Activated T-helper 1 cell treated with anti-CD3 and anti-CD28 coated beads, Interleukin-12 subunit alpha, Interleukin-12 subunit beta, Interleukin-2, Interleukin-4 antibody, amounts not matched to agents 30 ng/mL and 10 ng/mL and 1 ng/mL, durations not matched to agents 14 hours and 24 hours and 36 hours (primary cell): ENCODE measurements at regions not wholly inside any gene's neighbourhood (a gene's known extent, or its start where the extent isn't known, plus 50 kb on each side); places are given as distances from the start of the nearest gene placed in this dataset.

Experiments used
- DNase-seq: peaks from one replicate; pipeline ENCODE4 v3.0.0; 2021; ENCODE audit warnings: low spot score
- H3K27ac Mint-ChIP-seq: one replicate; pipeline ENCODE4 v1.8.0; 2021; ENCODE audit warnings: mild to moderate bottlenecking, mixed read lengths
- H3K27me3 Mint-ChIP-seq: one replicate; pipeline ENCODE4 v1.8.0; 2022; ENCODE audit warnings: mild to moderate bottlenecking, moderate library complexity, mixed read lengths; ENCODE audit not compliant: insufficient read depth
- H3K36me3 Mint-ChIP-seq: one replicate; pipeline ENCODE4 v1.8.0; 2021; ENCODE audit warnings: low read depth, mixed read lengths
- H3K4me1 Mint-ChIP-seq: one replicate; pipeline ENCODE4 v1.8.0; 2021; ENCODE audit warnings: low read depth, mixed read lengths
- H3K4me3 Mint-ChIP-seq: one replicate; pipeline ENCODE4 v1.8.0; 2021; ENCODE audit warnings: mild to moderate bottlenecking, moderate library complexity, mixed read lengths
- H3K9me3 Mint-ChIP-seq: one replicate; pipeline ENCODE4 v1.8.0; 2021; ENCODE audit warnings: mixed read lengths
- intact Hi-C: fragments of 100-400 bp; cut with micrococcal nuclease; formaldehyde crosslinking; loops from one replicate; pipeline ENCODE4 v1.15.1; 2024

- H3K27me3 Mint-ChIP-seq = peaks cover 11% of the 10 kb centered on the region
- H3K27ac Mint-ChIP-seq = no peak overlapping the region
- H3K9me3 Mint-ChIP-seq = no peaks in the 10 kb centered on the region
- H3K4me1 Mint-ChIP-seq = peaks cover 5% of the 10 kb centered on the region
- H3K36me3 Mint-ChIP-seq = no peaks in the 10 kb centered on the region
- H3K4me3 Mint-ChIP-seq = no peak overlapping the region
- intact Hi-C loops = no loop called here
- DNase-seq = no peak
Measured at GRCh38 chr10:29853913-29854312, 205.5 kb downstream of the JCAD start.

GRCh38 chr10:29851241-29851640 is 208.1 kb downstream of the JCAD start:
- intact Hi-C loops = no loop called here
- Mint-ChIP-seq H3K27ac (no peak overlapping the region), H3K27me3 (peaks cover 19% of the 10 kb centered on the region), H3K9me3 (no peaks in the 10 kb centered on the region), H3K4me3 (no peak overlapping the region), H3K4me1 (peaks cover 5% of the 10 kb centered on the region), H3K36me3 (no peaks in the 10 kb centered on the region)
- DNase-seq = no peak

GRCh38 chr10:29850371-29850770 is 209.0 kb downstream of the JCAD start:
- Mint-ChIP-seq H3K4me1 (peaks cover 5% of the 10 kb centered on the region), H3K27ac (no peak overlapping the region), H3K4me3 (no peak overlapping the region), H3K27me3 (peaks cover 22% of the 10 kb centered on the region), H3K36me3 (no peaks in the 10 kb centered on the region), H3K9me3 (peaks cover 2% of the 10 kb centered on the region)
- no peak for DNase-seq
- intact Hi-C loops = no loop called here

GRCh38 chr10:29849886-29850285 is 209.5 kb downstream of the JCAD start:
- Mint-ChIP-seq H3K27me3 (peaks cover 24% of the 10 kb centered on the region), H3K9me3 (peaks cover 6% of the 10 kb centered on the region), H3K4me1 (peaks cover 5% of the 10 kb centered on the region), H3K4me3 (no peak overlapping the region), H3K36me3 (no peaks in the 10 kb centered on the region), H3K27ac (no peak overlapping the region)
- DNase-seq = no peak
- intact Hi-C loops = no loop called here

GRCh38 chr10:29849126-29849833 is 210.1 kb downstream of the JCAD start:
- Mint-ChIP-seq H3K36me3 (no peaks in the 10 kb centered on the region), H3K4me3 (no peak overlapping the region), H3K4me1 (peaks cover 5% of the 10 kb centered on the region), H3K27me3 (peaks cover 21% of the 10 kb centered on the region), H3K9me3 (peaks cover 6% of the 10 kb centered on the region), H3K27ac (no peak overlapping the region)
- DNase-seq = no peak
- intact Hi-C loops = no loop called here

GRCh38 chr10:29846881-29847280 is 212.1 kb upstream of the SVIL start:
- H3K27ac Mint-ChIP-seq = no peak overlapping the region
- intact Hi-C loops = no loop called here
- H3K4me3 Mint-ChIP-seq = no peak overlapping the region
- no peak for DNase-seq
- no peaks in the 10 kb centered on the region for H3K36me3 Mint-ChIP-seq
- H3K27me3 Mint-ChIP-seq = peaks cover 17% of the 10 kb centered on the region
- H3K4me1 Mint-ChIP-seq = peaks cover 5% of the 10 kb centered on the region
- H3K9me3 Mint-ChIP-seq = peaks cover 6% of the 10 kb centered on the region

GRCh38 chr10:29845166-29845565 is 210.4 kb upstream of the SVIL start:
- Mint-ChIP-seq H3K27me3 (peaks cover 15% of the 10 kb centered on the region), H3K27ac (no peak overlapping the region), H3K36me3 (no peaks in the 10 kb centered on the region), H3K9me3 (peaks cover 6% of the 10 kb centered on the region), H3K4me1 (peaks cover 5% of the 10 kb centered on the region), H3K4me3 (no peak overlapping the region)
- no peak for DNase-seq
- intact Hi-C loops = no loop called here

GRCh38 chr10:29843143-29843542 is 208.4 kb upstream of the SVIL start:
- no peaks in the 10 kb centered on the region for H3K4me1 Mint-ChIP-seq
- no peak overlapping the region for H3K27ac Mint-ChIP-seq
- H3K27me3 Mint-ChIP-seq = peaks cover 15% of the 10 kb centered on the region
- no peak overlapping the region for H3K4me3 Mint-ChIP-seq
- no peak for DNase-seq
- no peaks in the 10 kb centered on the region for H3K36me3 Mint-ChIP-seq
- peaks cover 6% of the 10 kb centered on the region for H3K9me3 Mint-ChIP-seq
- intact Hi-C loops = no loop called here

GRCh38 chr10:29841724-29842649 is 207.2 kb upstream of the SVIL start:
- intact Hi-C loops = no loop called here
- no peak for DNase-seq
- no peaks in the 10 kb centered on the region for H3K4me1 Mint-ChIP-seq
- H3K27me3 Mint-ChIP-seq = peaks cover 11% of the 10 kb centered on the region
- no peak overlapping the region for H3K27ac Mint-ChIP-seq
- H3K36me3 Mint-ChIP-seq = no peaks in the 10 kb centered on the region
- no peak overlapping the region for H3K4me3 Mint-ChIP-seq
- peaks cover 6% of the 10 kb centered on the region for H3K9me3 Mint-ChIP-seq

- H3K36me3 Mint-ChIP-seq = no peaks in the 10 kb centered on the region
- H3K27ac Mint-ChIP-seq = no peak overlapping the region
- intact Hi-C loops = no loop called here
- DNase-seq = no peak
- no peak overlapping the region for H3K4me3 Mint-ChIP-seq
- H3K9me3 Mint-ChIP-seq = peaks cover 11% of the 10 kb centered on the region
- H3K27me3 Mint-ChIP-seq = peaks cover 4% of the 10 kb centered on the region
- no peaks in the 10 kb centered on the region for H3K4me1 Mint-ChIP-seq
Measured at GRCh38 chr10:29840516-29841276, 205.9 kb upstream of the SVIL start.

GRCh38 chr10:29839826-29840515 is 205.2 kb upstream of the SVIL start:
- no peak for DNase-seq
- intact Hi-C loops = no loop called here
- Mint-ChIP-seq H3K4me3 (no peak overlapping the region), H3K27ac (no peak overlapping the region), H3K27me3 (no peaks in the 10 kb centered on the region), H3K4me1 (no peaks in the 10 kb centered on the region), H3K9me3 (peaks cover 5% of the 10 kb centered on the region), H3K36me3 (no peaks in the 10 kb centered on the region)

GRCh38 chr10:29838539-29838938 is 203.8 kb upstream of the SVIL start:
- Mint-ChIP-seq H3K27ac (no peak overlapping the region), H3K4me3 (no peak overlapping the region), H3K36me3 (no peaks in the 10 kb centered on the region), H3K9me3 (peaks cover 5% of the 10 kb centered on the region), H3K27me3 (no peaks in the 10 kb centered on the region), H3K4me1 (no peaks in the 10 kb centered on the region)
- intact Hi-C loops = no loop called here
- DNase-seq = no peak
